SU-DHL-6 (cell line): ENCODE measurements at regions not wholly inside any gene's neighbourhood (a gene's known extent, or its start where the extent isn't known, plus 50 kb on each side); places are given as distances from the start of the nearest gene placed in this dataset.
"Not testable (repeated sequence)": the region's sequence is repeated elsewhere in the genome, so short reads cannot be mapped to it uniquely, and the experiment has no call there.

Source experiments
- H2AFZ ChIP-seq: fragments of 200-600 bp; sonication (generic); 2 replicates; pipeline ENCODE4 v1.6.1; 2014; ENCODE audit warnings: low read depth, mild to moderate bottlenecking, moderate library complexity, mixed read lengths, antibody characterized with exemption, low read length; ENCODE audit not compliant: severe bottlenecking
- H3F3A ChIP-seq: fragments of 200-600 bp; shearing (Covaris generic); 2 replicates; pipeline ENCODE4 v1.6.0; 2016; ENCODE audit warnings: antibody characterized with exemption, mild to moderate bottlenecking; ENCODE audit not compliant: insufficient read depth
- H3K27ac ChIP-seq: fragments of 200-600 bp; sonication (generic); 2 replicates; pipeline ENCODE4 v1.5.1; 2016; ENCODE audit warnings: low read depth, mild to moderate bottlenecking, low read length, moderate library complexity, mixed read lengths
- H3K27me3 ChIP-seq: fragments of 200-600 bp; sonication (generic), shearing (Covaris generic); 2 replicates; pipeline ENCODE4 v1.6.0; 2014; ENCODE audit warnings: mild to moderate bottlenecking, low read length
- H3K36me3 ChIP-seq: fragments of 200-600 bp; sonication (generic); 2 replicates; pipeline ENCODE4 v1.6.1; 2014; ENCODE audit warnings: mild to moderate bottlenecking, low read length, mixed read lengths
- H3K4me2 ChIP-seq: fragments of 300-600, 200-600 bp; shearing (Covaris generic), sonication (generic); 2 replicates; pipeline ENCODE4 v1.6.0; 2014; ENCODE audit warnings: low read length, low read depth, mild to moderate bottlenecking; ENCODE audit not compliant: poor library complexity, severe bottlenecking
- H3K4me3 ChIP-seq: fragments of 200-600 bp; sonication (generic); 2 replicates; pipeline ENCODE4 v1.5.1; 2014; ENCODE audit warnings: antibody characterized with exemption, low read length, mild to moderate bottlenecking, mixed read lengths; ENCODE audit not compliant: insufficient read depth, poor library complexity, severe bottlenecking
- H3K79me2 ChIP-seq: fragments of 200-600 bp; sonication (generic); 2 replicates; pipeline ENCODE4 v1.6.1; 2014; ENCODE audit warnings: mild to moderate bottlenecking, low read length, moderate library complexity; ENCODE audit not compliant: insufficient read depth
- H3K9ac ChIP-seq: fragments of 200-600 bp; sonication (generic); 2 replicates; pipeline ENCODE4 v1.7.0; 2014; ENCODE audit warnings: mild to moderate bottlenecking, low read length
- H3K9me2 ChIP-seq: fragments of 200-600 bp; sonication (generic); replicated peaks from 2 replicates; pipeline ENCODE4 v1.6.1; 2014; ENCODE audit warnings: low read length; ENCODE audit not compliant: insufficient read depth
- H3K9me3 ChIP-seq: fragments of 200-600 bp; sonication (generic); 2 replicates; pipeline ENCODE4 v1.6.1; 2014; ENCODE audit warnings: low read length, mixed read lengths; ENCODE audit not compliant: insufficient read depth
- H4K20me1 ChIP-seq: fragments of 200-600 bp; sonication (generic); 2 replicates; pipeline ENCODE4 v1.6.1; 2014; ENCODE audit warnings: low read depth, mild to moderate bottlenecking, antibody characterized with exemption, low read length, moderate library complexity, mixed read lengths
- CTCF ChIP-seq: fragments of 200-600 bp; sonication (generic); IDR thresholded peaks from one replicate; pipeline ENCODE4 v1.5.1; 2017; ENCODE audit warnings: antibody characterized with exemption, mild to moderate bottlenecking, low read length, moderate library complexity; ENCODE audit not compliant: insufficient read depth, poor library complexity, severe bottlenecking
- EZH2phosphoT487 ChIP-seq: fragments of 200-600 bp; sonication (generic), shearing (Covaris generic); conservative IDR thresholded peaks from 2 replicates; pipeline ENCODE4 v1.6.1; 2018; ENCODE audit warnings: mild to moderate bottlenecking, antibody characterized with exemption, low read length, moderate library complexity, mixed read lengths

DNA sequence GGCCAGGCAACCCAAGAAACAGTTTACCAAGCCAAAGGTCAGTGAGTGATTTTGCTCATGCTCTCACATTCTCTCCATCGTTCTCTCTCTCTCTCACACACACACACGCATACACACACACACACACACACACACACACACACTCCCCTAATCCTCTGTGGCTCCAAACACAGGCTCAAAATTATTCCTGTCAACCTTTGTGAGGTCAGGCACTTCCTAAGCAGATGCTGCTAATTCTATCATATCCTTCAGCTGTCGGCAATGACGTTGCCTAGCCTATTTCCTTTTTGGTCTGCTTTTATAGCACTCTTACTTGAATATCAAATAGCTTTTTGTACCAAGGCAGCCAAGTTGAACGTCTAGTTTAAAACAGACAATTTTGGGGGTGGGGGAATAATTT, 98.9 kb upstream of the EGLN3 start:
- Histone ChIP-seq H3F3A (no peaks in the 10 kb centered on the region), H2AFZ (no peak overlapping the region), H3K4me2 (no peak overlapping the region), H3K9me3 (no peaks in the 10 kb centered on the region), H4K20me1 (no peaks in the 10 kb centered on the region), H3K4me3 (no peak overlapping the region), H3K27me3 (no peaks in the 10 kb centered on the region), H3K79me2 (no peaks in the 10 kb centered on the region), H3K9me2 (no peaks in the 10 kb centered on the region), H3K27ac (no peak overlapping the region), H3K9ac (no peak overlapping the region), H3K36me3 (no peaks in the 10 kb centered on the region)
- TF ChIP-seq CTCF: no peak

DNA sequence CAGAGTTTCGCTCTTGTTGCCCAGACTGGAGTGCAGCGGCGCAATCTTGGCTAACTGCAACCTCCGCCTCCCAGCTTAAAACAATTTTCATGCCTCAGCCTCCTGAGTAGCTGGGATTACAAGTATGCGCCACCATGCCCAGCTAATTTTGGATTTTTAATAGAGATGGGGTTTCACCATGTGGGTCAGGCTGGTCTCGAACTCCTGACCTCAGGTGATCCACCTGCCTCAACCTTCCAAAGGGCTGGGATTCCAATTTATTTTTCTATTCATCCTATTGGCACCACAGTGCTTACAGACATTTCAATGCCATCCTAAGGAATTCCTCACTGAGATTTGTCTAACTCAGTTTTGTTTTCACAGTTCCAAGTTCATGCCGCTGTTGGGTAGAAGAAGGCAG, 98.3 kb upstream of the EGLN3 start:
- not testable (repeated sequence) for H3K4me3 ChIP-seq, H3K79me2 ChIP-seq, H3F3A ChIP-seq, H3K9me2 ChIP-seq, H3K27me3 ChIP-seq, H3K9me3 ChIP-seq, H2AFZ ChIP-seq, H3K27ac ChIP-seq, H4K20me1 ChIP-seq, H3K4me2 ChIP-seq, H3K9ac ChIP-seq, H3K36me3 ChIP-seq

DNA sequence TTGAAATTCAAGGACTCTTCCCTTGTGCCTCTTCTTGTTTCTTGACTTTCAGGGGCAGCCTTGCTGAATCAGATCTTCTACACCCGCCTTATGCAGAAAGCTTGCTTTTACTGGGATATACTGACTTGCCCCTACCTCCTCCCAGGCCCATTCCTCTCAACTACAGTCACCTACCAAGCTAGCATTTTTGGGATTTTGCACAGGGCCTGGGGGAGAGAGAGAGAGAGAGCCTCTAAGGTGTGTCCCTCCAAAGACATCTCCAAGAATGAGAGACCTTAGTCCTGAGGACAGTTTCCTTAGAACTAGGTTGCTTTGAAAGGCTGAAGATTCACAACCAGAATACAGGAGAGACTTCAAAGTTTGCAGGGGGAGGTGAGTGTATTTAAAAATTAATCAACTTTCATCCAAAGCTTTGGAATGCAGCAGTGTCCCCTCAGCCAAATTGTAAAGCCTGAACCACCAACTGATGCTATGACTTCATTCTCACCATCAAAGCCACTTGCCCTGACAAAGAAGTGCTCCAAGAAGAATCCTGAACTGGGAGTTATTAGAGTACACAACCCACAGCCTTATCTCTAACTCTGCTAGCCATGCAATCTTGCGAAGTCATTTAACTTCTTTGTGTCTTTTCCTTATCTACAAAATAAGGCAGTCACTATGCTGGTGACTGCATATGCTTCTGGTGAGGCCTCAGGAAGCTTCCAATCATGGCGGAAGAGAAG, 96.1 kb upstream of the EGLN3 start:
- Histone ChIP-seq H3K79me2 (no peaks in the 10 kb centered on the region), H3K9me2 (no peaks in the 10 kb centered on the region), H3K9me3 (no peaks in the 10 kb centered on the region), H3F3A (no peaks in the 10 kb centered on the region), H3K4me2 (no peak overlapping the region), H4K20me1 (no peaks in the 10 kb centered on the region), H3K4me3 (no peak overlapping the region), H2AFZ (no peak overlapping the region), H3K27ac (no peak overlapping the region), H3K27me3 (no peaks in the 10 kb centered on the region), H3K9ac (no peak overlapping the region), H3K36me3 (no peaks in the 10 kb centered on the region)
- no peak for TF ChIP-seq CTCF
- TF ChIP-seq EZH2phosphoT487: no peak

DNA sequence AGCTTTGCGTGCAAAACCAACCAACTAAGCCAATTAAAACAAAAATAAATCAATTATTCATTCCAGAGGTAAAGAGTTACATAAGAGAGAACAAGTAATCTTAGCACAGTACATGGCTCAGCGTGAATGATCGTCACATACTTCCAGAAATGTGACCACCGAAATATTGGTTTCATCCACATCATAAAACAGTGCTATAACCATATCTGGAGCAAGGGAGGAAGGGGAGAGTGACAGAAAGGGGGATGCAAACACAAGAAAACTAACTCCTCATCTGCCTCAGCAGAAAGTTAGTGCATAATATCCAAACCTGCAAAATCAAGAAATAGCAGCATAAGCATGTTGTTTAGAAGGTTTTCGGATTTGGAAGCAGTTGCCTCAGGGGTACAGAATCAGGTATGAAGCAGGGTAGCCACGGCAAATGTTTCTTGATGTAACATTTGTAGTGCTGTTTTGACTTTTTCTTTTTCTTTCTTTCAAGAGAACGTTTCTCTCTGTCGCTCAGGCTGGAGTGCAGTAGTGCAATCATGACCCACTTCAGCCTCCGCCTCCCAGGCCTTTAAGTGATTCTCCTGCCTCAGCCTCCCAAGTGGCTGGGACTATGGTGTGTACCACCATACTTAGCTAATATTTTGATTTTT, 93.9 kb upstream of the EGLN3 start:
- H3K27ac ChIP-seq: no peak overlapping the region
- H3K36me3 ChIP-seq: no peaks in the 10 kb centered on the region
- H3F3A ChIP-seq: no peaks in the 10 kb centered on the region
- no peak overlapping the region for H3K9ac ChIP-seq
- H3K9me2 ChIP-seq: no peaks in the 10 kb centered on the region
- H3K4me3 ChIP-seq: no peak overlapping the region
- no peak for TF ChIP-seq EZH2phosphoT487
- TF ChIP-seq CTCF: no peak
- no peaks in the 10 kb centered on the region for H3K79me2 ChIP-seq
- no peak overlapping the region for H2AFZ ChIP-seq
- H3K27me3 ChIP-seq: no peaks in the 10 kb centered on the region
- no peak overlapping the region for H3K4me2 ChIP-seq
- H4K20me1 ChIP-seq: no peaks in the 10 kb centered on the region
- H3K9me3 ChIP-seq: no peaks in the 10 kb centered on the region
